GM12874 (cell line): ENCODE measurements at regions not wholly inside any gene's neighbourhood (a gene's known extent, or its start where the extent isn't known, plus 50 kb on each side); places are given as distances from the start of the nearest gene placed in this dataset.

Source experiments
- CTCF ChIP-seq: IDR thresholded peaks from 2 replicates; pipeline ENCODE4 v1.5.1; 2011; ENCODE audit warnings: low read depth, mild to moderate bottlenecking, control low read depth, low read length, moderate library complexity; ENCODE audit not compliant: insufficient read depth

DNA sequence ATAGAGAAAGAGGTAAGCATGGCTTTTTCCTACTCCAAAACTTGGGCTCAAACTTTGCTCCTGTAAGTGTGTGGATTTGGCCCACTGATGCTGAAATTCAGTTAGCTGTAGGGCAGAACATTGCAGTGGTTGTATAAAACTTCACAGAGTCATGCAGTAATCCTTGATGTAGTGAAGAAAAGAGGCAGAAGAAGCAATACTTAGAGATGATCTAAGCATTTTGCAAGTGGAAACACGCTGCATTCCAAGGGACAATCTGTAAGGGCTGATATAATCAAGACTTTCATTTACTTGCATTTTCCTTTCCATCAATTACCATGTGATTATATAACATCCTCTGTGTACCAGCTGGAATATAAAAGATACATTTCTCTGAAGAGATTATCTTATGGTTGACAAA lies 338.8 kb downstream of the DNAJB9 start:
- TF ChIP-seq CTCF, result no peak

- TF ChIP-seq CTCF, result no peak
Measured at GRCh38 chr7:108911016-108911415, 341.3 kb downstream of the DNAJB9 start.

GRCh38 chr7:108920490-108920889 lies 350.8 kb downstream of the DNAJB9 start:
- TF ChIP-seq CTCF, result no peak

DNA sequence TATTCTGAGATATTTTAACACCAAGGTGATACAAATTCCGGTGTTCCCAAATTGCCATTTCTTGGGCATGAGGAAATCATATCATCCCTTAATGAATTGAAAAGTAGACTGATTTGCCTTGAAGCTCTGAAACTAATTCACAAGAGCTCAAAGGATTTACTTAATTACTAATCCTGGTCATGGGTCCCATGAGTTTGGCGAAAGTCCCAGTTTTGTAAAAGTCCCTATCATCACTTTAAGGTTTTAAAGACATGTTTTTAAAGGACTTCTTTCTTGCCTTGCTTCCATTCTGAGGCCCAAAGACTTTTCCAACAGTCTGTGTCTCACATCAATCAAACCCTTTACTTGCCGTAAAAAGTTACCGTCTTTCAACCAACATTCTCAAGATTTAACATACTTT lies 377.9 kb downstream of the DNAJB9 start:
- TF ChIP-seq CTCF, result no peak

DNA sequence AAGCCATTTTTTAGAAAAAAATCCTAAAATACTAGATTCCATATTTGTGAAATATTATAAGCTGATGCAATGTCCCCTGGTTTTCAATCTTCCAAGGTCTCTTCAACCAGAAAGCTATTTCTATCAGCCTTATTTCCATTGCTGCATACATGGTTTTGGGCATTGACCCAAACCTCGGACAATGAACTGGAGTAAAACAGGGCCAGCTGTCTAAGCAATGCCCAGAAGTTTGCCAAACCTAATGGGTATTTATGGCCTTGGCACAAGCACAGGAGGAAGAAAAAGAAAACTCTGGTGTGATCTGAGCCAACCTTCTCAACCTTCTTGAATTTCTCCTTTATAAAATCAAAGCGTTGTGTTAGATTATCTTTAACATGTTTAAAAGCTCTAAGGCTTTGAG lies 402.3 kb downstream of the DNAJB9 start:
- no peak for TF ChIP-seq CTCF

GRCh38 chr7:108973075-108973474 lies 403.4 kb downstream of the DNAJB9 start:
- TF ChIP-seq CTCF, result no peak

DNA sequence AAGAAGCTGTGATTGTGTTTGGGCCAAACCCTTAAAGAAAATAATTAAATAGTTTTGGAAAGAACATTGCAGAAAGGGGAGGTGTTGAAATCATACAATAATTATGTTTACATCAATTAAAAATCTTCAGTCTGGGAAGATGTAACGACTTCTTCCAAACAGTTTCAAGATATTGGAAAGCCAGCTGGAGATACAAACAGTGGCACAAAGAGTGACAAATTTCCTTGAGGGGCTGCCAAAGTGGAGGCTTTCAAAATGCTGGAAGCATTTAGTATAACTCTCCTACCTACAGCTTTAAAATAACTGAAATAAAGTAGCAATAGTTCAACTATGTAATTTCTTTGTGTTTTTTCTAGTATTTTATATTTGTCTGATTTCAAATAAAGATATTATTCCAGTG lies 405.0 kb downstream of the DNAJB9 start:
- TF ChIP-seq CTCF, result no peak

DNA sequence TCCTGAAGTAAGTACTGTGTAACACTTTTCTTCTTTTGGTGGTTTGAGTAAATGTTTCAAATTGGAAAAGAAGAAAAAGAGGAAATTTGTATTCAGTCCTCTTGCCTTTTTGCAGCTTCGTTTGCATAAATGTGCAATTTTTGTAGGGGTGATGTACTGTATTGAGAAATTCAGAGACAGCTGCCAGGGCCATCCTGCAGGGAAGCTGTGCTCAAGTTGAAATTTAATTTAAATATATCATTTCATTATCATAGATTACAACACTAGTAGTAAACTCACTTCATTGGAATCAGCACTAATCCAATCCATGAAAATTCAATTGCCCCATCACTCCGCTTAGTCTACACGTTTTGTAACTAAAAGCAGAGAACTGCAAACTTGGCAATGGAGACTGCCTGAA lies 415.4 kb downstream of the DNAJB9 start:
- TF ChIP-seq CTCF, result no peak
